DOHH2 (cell line): ENCODE measurements at regions not wholly inside any gene's neighbourhood (a gene's known extent, or its start where the extent isn't known, plus 50 kb on each side); places are given as distances from the start of the nearest gene placed in this dataset.

Source experiments
- H3F3A ChIP-seq: fragments of 200-600 bp; sonication (generic), shearing (Covaris generic); 2 replicates; pipeline ENCODE4 v1.6.0; 2016; ENCODE audit warnings: antibody characterized with exemption, mild to moderate bottlenecking; ENCODE audit not compliant: control insufficient read depth, insufficient read depth
- H3K27ac ChIP-seq: fragments of 200-600 bp; sonication (generic); 2 replicates; pipeline ENCODE4 v1.5.1; 2014; ENCODE audit warnings: low read depth, mild to moderate bottlenecking, low read length, moderate library complexity
- H3K27me3 ChIP-seq: fragments of 200-600 bp; sonication (generic); 2 replicates; pipeline ENCODE4 v1.6.1; 2014; ENCODE audit warnings: mild to moderate bottlenecking, low read length, mixed read lengths; ENCODE audit not compliant: control insufficient read depth
- H3K36me3 ChIP-seq: fragments of 200-600 bp; sonication (generic); 2 replicates; pipeline ENCODE4 v1.6.1; 2014; ENCODE audit warnings: mild to moderate bottlenecking, low read length, moderate library complexity, mixed read lengths; ENCODE audit not compliant: control insufficient read depth
- H3K4me1 ChIP-seq: fragments of 200-600 bp; sonication (generic); 2 replicates; pipeline ENCODE4 v1.6.1; 2014; ENCODE audit warnings: mild to moderate bottlenecking, low read length, mixed read lengths; ENCODE audit not compliant: control insufficient read depth
- H3K4me2 ChIP-seq: fragments of 200-600 bp; sonication (generic); 2 replicates; pipeline ENCODE4 v1.6.0; 2014; ENCODE audit warnings: mild to moderate bottlenecking, low read length, moderate library complexity
- H3K4me3 ChIP-seq: fragments of 200-600 bp; sonication (generic); 2 replicates; pipeline ENCODE4 v1.5.1; 2014; ENCODE audit warnings: mild to moderate bottlenecking, low read length, mixed read lengths
- H3K79me2 ChIP-seq: fragments of 200-600 bp; sonication (generic); 2 replicates; pipeline ENCODE4 v1.6.1; 2014; ENCODE audit warnings: mild to moderate bottlenecking, low read length, mixed read lengths; ENCODE audit not compliant: control insufficient read depth
- H3K9me2 ChIP-seq: fragments of 200-600 bp; sonication (generic); replicated peaks from 2 replicates; pipeline ENCODE4 v1.6.1; 2014; ENCODE audit warnings: mild to moderate bottlenecking, low read length, mixed read lengths; ENCODE audit not compliant: control insufficient read depth
- H3K9me3 ChIP-seq: fragments of 200-600 bp; sonication (generic); 2 replicates; pipeline ENCODE4 v1.6.1; 2014; ENCODE audit warnings: antibody characterized with exemption, low read length, mixed read lengths; ENCODE audit not compliant: control insufficient read depth, insufficient read depth
- H4K20me1 ChIP-seq: fragments of 200-600 bp; sonication (generic); 2 replicates; pipeline ENCODE4 v1.6.0; 2014; ENCODE audit warnings: low read depth, mild to moderate bottlenecking, antibody characterized with exemption, low read length, moderate library complexity; ENCODE audit not compliant: control insufficient read depth, insufficient read depth
- EZH2phosphoT487 ChIP-seq: fragments of 200-600 bp; sonication (generic); IDR thresholded peaks from 2 replicates; pipeline ENCODE4 v1.6.1; 2017; ENCODE audit warnings: borderline replicate concordance, mild to moderate bottlenecking, antibody characterized with exemption, low read length, moderate library complexity, mixed read lengths
- TF ChIP-seq, protein P1 (sequence below): fragments of 200-600 bp; sonication (generic); IDR thresholded peaks from one replicate; pipeline ENCODE4 v1.5.1; 2014; ENCODE audit warnings: antibody characterized with exemption, mild to moderate bottlenecking, low read depth, low read length; ENCODE audit not compliant: poor library complexity, severe bottlenecking

GRCh38 chr2:126329173-126329572 is 326.8 kb upstream of the GYPC start:
- H3K9me3 ChIP-seq: no peaks in the 10 kb centered on the region; the same call in 1 of the 2 replicates
- no peak for TF ChIP-seq EZH2phosphoT487
- TF ChIP-seq, protein P1, sequence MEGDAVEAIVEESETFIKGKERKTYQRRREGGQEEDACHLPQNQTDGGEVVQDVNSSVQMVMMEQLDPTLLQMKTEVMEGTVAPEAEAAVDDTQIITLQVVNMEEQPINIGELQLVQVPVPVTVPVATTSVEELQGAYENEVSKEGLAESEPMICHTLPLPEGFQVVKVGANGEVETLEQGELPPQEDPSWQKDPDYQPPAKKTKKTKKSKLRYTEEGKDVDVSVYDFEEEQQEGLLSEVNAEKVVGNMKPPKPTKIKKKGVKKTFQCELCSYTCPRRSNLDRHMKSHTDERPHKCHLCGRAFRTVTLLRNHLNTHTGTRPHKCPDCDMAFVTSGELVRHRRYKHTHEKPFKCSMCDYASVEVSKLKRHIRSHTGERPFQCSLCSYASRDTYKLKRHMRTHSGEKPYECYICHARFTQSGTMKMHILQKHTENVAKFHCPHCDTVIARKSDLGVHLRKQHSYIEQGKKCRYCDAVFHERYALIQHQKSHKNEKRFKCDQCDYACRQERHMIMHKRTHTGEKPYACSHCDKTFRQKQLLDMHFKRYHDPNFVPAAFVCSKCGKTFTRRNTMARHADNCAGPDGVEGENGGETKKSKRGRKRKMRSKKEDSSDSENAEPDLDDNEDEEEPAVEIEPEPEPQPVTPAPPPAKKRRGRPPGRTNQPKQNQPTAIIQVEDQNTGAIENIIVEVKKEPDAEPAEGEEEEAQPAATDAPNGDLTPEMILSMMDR: no peak
- H3K79me2 ChIP-seq: no peaks in the 10 kb centered on the region
- H3K4me2 ChIP-seq: no peak overlapping the region
- H4K20me1 ChIP-seq: no peaks in the 10 kb centered on the region
- no peaks in the 10 kb centered on the region for H3K27me3 ChIP-seq
- no peaks in the 10 kb centered on the region for H3K9me2 ChIP-seq
- H3K27ac ChIP-seq: no peak overlapping the region
- H3K4me1 ChIP-seq: no peaks in the 10 kb centered on the region
- H3F3A ChIP-seq: no peaks in the 10 kb centered on the region
- H3K36me3 ChIP-seq: no peaks in the 10 kb centered on the region
- no peak overlapping the region for H3K4me3 ChIP-seq

DNA sequence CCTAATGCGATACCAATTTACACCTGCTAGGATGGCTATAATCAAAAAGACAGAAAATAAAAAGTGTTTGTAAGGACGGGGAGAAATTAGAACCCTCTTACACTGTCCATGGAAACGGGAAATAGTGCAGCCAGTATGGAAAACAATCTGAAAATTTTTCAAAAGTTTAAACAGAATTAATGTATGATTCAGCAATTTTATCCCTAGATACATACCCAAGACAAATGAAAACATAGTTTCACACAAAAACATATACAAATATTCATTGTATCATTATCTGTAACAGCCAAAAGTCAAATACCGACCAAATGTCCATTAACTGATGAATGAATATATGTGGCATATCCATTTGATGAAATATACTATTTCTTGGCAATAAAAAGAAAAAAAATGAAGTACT is 313.5 kb upstream of the GYPC start:
- H3K79me2 ChIP-seq: no peaks in the 10 kb centered on the region
- H3F3A ChIP-seq: no peaks in the 10 kb centered on the region
- H3K4me2 ChIP-seq: no peak overlapping the region
- H3K36me3 ChIP-seq: no peaks in the 10 kb centered on the region
- H3K9me2 ChIP-seq: no peaks in the 10 kb centered on the region
- H3K27ac ChIP-seq: no peak overlapping the region
- H3K4me1 ChIP-seq: no peaks in the 10 kb centered on the region
- H4K20me1 ChIP-seq: no peaks in the 10 kb centered on the region
- H3K9me3 ChIP-seq: no peaks in the 10 kb centered on the region
- no peak overlapping the region for H3K4me3 ChIP-seq
- no peaks in the 10 kb centered on the region for H3K27me3 ChIP-seq
- no peak for TF ChIP-seq EZH2phosphoT487
- TF ChIP-seq, protein P1: no peak

- Histone ChIP-seq H3K4me2 (no peak overlapping the region), H3K4me1 (no peaks in the 10 kb centered on the region), H3K9me3 (no peaks in the 10 kb centered on the region), H3K9me2 (no peaks in the 10 kb centered on the region), H3K79me2 (no peaks in the 10 kb centered on the region), H3K4me3 (no peak overlapping the region), H3F3A (no peaks in the 10 kb centered on the region), H3K27ac (no peak overlapping the region), H4K20me1 (no peaks in the 10 kb centered on the region), H3K27me3 (no peaks in the 10 kb centered on the region), H3K36me3 (no peaks in the 10 kb centered on the region)
- no peak for TF ChIP-seq EZH2phosphoT487
- TF ChIP-seq, protein P1: no peak
Measured at GRCh38 chr2:126343136-126343535, 312.8 kb upstream of the GYPC start.

DNA sequence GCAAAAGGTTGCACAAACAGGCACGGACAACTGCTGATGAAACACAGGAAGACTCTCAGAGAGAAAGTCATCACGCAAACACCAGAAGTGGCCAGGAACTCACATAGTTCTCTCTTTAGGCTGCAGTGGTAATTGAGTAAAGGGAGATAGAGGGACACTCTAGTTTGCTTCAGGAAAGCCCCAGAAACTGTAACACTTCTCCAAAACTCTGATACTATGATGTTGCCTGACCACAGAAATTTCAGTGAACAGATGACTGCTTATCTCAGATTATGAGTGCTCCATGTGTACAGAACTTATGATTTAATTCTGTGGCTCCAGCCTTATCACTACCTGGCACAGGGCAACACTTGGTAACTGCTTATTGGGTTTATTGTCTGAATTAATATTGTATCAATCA is 311.5 kb upstream of the GYPC start:
- H3K79me2 ChIP-seq: no peaks in the 10 kb centered on the region
- no peaks in the 10 kb centered on the region for H3K36me3 ChIP-seq
- no peaks in the 10 kb centered on the region for H4K20me1 ChIP-seq
- no peaks in the 10 kb centered on the region for H3K4me1 ChIP-seq
- H3K27me3 ChIP-seq: no peaks in the 10 kb centered on the region
- H3K4me3 ChIP-seq: no peak overlapping the region
- H3K9me3 ChIP-seq: no peaks in the 10 kb centered on the region
- H3K9me2 ChIP-seq: no peaks in the 10 kb centered on the region
- H3F3A ChIP-seq: no peaks in the 10 kb centered on the region
- H3K27ac ChIP-seq: no peak overlapping the region
- H3K4me2 ChIP-seq: no peak overlapping the region
- TF ChIP-seq, protein P1: no peak
- TF ChIP-seq EZH2phosphoT487: no peak
